GM12891 (cell line): ENCODE measurements at regions not wholly inside any gene's neighbourhood (a gene's known extent, or its start where the extent isn't known, plus 50 kb on each side); places are given as distances from the start of the nearest gene placed in this dataset.

Experiments
- DNase-seq: peaks from one replicate; pipeline ENCODE4 v3.0.0; 2011; ENCODE audit warnings: low spot score; ENCODE audit not compliant: insufficient read length
- FAIRE-seq: peaks from 2 replicates; lab custom pipeline; 2011; peaks lifted over from hg19 to GRCh38; lab: Jason Lieb, UNC
- PAX5 ChIP-seq: IDR thresholded peaks from 2 replicates; pipeline ENCODE4 v1.6.1; 2011; ENCODE audit warnings: low read length, moderate library complexity, mild to moderate bottlenecking; ENCODE audit not compliant: insufficient read depth, severe bottlenecking
- POLR2A ChIP-seq: IDR thresholded peaks from 2 replicates; pipeline ENCODE4 v1.6.1; 2011; ENCODE audit warnings: low read depth, low read length, control low read depth
- POLR2AphosphoS5 ChIP-seq: IDR thresholded peaks from 2 replicates; pipeline ENCODE4 v1.6.1; 2011; ENCODE audit warnings: low read depth, low read length, control low read depth
- POU2F2 ChIP-seq: IDR thresholded peaks from 2 replicates; pipeline ENCODE4 v1.6.1; 2011; ENCODE audit warnings: low read depth, mild to moderate bottlenecking, control low read depth, low read length, moderate library complexity
- SPI1 ChIP-seq: IDR thresholded peaks from 2 replicates; pipeline ENCODE4 v1.6.1; 2011; ENCODE audit warnings: low read depth, low read length, control low read depth
- TAF1 ChIP-seq: IDR thresholded peaks from 2 replicates; pipeline ENCODE4 v1.6.1; 2011; ENCODE audit warnings: low read depth, low read length, control low read depth

DNA sequence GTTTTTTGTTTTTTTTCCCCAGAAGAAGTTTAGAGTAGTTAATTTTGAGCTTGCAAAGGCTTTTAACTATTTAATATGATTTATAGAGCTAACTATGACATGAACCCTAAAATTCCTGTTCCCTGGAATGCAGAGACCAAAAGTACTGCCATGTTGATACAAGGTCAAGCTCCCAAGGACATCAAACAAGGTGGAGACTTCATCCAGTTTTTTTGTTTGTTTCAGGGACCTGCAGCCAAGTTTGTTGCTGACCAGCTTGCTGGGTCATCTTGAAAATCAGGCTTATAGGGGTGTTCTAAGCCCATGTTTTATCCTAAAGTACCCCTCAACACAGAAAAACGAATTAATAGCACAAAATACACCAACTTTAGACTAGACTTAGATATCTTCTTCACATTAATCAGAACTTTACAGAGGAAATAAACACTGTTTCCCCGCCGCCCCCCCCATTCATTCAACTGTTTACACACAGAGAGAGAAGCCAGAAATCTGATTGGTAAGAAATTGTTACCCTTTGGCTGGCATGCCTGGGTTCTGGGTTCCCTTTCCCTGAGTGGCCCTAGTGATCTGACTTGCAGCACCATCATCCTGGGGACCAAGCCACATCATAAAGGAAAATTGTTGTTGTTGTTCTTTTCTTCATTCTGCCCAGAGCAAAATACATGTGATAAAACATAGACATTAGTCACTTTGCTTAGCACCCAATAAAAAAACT, 860.5 kb downstream of the CCSER2 start:
- no peak for FAIRE-seq
- no peak for TF ChIP-seq POU2F2
- TF ChIP-seq SPI1, result no peak
- no peak for DNase-seq

DNA sequence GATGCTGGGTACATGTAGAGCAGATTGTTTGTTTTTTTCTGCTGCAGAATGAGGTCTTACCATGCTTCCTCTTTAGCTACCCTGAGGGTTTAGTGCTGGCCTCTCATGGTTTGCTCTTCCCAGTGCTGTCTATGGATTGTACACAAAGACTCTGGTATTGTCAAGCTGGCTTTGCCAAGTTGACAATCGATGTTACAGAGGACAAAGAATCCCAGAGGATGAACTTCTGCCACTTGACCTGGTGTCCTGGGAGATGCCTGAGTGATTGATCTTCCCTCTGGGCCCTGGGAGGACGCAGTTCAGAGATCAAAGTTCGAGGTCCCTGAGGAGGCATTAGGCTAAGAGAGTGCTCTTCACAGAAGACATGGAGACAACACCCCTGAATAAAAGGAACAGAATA, 865.4 kb downstream of the CCSER2 start:
- no peak for FAIRE-seq
- no peak for TF ChIP-seq PAX5
- TF ChIP-seq POU2F2, result no peak
- no peak for TF ChIP-seq SPI1
- no peak for TF ChIP-seq POLR2A
- no peak for TF ChIP-seq TAF1
- TF ChIP-seq POLR2AphosphoS5, result no peak
- no peak for DNase-seq

DNA sequence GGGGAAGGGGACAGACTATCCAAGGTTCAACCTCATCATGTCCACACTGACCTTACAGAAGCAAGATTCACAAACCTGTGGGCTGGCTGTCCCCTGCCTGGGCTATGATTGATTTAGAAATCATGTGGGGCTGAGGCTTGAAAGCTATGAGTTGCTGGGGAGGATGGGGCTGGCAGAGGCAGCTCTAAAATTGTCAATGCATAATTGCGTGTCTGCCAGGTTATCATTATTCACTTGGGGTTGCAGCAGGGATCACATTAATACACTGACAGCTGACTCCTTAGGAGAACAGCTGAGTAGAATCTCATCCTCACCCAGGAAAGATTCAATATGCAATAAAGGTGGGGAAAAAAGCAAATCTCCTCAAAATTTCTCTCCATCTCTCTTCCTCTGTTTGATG, 866.3 kb downstream of the CCSER2 start:
- FAIRE-seq (no peak), DNase-seq (no peak)
- no peak for TF ChIP-seq TAF1
- no peak for TF ChIP-seq POU2F2
- TF ChIP-seq POLR2A, result no peak
- TF ChIP-seq SPI1, result no peak
- TF ChIP-seq PAX5, result no peak
- no peak for TF ChIP-seq POLR2AphosphoS5

DNA sequence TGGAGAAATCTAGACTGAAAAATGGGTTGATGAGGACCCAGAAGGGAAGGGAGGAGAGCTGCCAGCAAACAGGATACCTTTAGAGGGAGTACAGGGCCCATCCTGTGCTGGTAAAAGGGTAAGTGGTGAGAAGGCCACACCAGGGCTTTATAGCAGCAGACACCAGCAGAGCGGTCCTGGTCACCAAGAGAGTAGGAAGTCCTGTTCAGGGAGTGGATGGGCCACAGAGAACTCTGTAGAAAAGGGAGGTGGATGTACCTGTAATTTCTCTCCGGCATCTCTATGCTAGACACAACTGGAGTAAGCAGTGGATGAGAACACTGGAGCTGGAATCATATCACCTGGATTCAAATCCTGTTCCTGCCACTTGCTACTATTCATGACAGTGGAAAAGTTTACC, 867.2 kb downstream of the CCSER2 start:
- DNase-seq (no peak), FAIRE-seq (no peak)
- no peak for TF ChIP-seq TAF1
- no peak for TF ChIP-seq PAX5
- TF ChIP-seq SPI1, result no peak
- no peak for TF ChIP-seq POU2F2
- no peak for TF ChIP-seq POLR2AphosphoS5
- TF ChIP-seq POLR2A, result no peak

DNA sequence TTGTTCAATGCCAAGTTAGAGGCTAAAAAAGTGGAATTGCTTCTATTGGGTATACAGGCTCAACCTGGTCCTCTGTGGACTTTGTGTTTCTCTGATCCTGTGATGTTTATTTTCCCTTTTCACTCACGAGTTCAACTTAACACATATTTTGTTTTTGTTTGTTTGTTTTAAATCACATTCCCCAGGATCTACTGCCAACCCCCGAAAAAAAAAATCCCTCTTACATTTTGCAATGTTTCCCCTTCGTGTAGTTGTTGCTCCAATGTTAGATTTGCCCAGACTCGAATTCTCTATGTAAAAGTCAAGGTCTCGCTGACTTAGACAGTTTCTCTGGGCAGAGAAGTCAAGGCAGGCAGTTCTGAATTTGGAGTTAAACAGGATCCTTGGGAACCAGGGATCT, 876.4 kb downstream of the CCSER2 start:
- no peak for FAIRE-seq
- no peak for TF ChIP-seq SPI1
- TF ChIP-seq TAF1, result no peak
- TF ChIP-seq POLR2A, result no peak
- TF ChIP-seq POU2F2, result no peak
- DNase-seq, result no peak

DNA sequence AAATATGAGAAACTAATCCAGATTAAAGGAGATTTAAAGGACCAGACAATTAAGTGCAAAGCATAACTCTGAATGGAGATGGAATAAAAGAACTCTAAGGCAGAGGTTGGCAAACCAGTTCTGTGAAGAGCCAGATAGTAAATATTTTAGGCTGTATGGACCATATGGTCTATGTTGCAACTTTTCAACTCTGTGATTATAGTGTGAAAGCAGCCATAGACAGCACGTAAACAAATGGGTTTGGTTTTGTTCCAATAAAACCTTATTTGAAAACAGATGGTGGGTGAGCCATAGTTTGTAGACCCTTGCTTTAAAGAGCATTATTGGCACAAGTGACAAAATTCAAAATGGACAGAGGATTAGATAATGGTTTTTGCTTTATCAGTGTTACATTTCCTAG, 884.1 kb downstream of the CCSER2 start:
- FAIRE-seq (no peak), DNase-seq (no peak)
- TF ChIP-seq SPI1, result no peak
- TF ChIP-seq POU2F2, result no peak
- TF ChIP-seq PAX5, result no peak
- TF ChIP-seq POLR2AphosphoS5, result no peak
- TF ChIP-seq POLR2A, result no peak
- TF ChIP-seq TAF1, result no peak

DNA sequence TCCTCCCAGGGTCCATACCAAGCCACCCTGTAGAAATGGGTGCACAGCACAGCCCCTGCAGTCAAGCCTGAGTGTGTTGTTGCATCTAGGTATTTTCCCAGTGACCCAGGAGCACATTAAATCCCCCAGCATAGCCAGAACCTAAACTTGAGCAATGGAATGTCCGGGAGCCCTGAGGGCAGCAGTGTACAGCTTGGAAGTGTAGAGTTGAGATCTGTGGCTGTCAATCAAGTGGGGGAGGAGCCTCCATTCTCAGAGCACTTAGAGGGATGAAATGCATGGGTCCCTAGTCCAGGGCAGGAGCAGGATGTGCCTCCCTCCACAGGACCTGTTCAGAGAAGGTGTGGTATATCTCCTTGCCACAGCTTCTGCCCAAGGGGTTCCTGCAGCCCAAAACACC, 885.1 kb downstream of the CCSER2 start:
- FAIRE-seq, result no peak
- no peak for DNase-seq
- TF ChIP-seq POLR2A (no peak), POLR2AphosphoS5 (no peak), POU2F2 (no peak), SPI1 (no peak), PAX5 (no peak), TAF1 (no peak)

DNA sequence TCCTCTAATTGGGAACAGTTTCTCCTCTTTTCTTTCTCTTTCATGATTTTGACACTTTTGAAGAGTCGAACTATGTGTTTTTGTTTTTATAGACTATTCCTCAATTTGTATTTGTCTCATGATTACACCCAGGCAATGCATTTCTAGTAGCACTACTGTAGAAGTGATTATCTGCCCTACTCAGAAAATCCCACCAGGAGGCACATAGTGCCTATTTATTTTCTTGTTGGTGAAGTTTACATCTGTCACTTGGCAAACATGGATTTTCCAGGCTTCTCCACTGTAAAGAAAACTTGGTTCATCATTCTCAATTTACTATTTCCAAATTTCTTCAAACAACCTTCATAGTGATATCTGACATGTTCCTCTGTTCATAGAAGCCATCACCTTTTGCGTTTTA, 893.9 kb downstream of the CCSER2 start:
- FAIRE-seq, result no peak
- no peak for TF ChIP-seq PAX5
- no peak for TF ChIP-seq POLR2A
- TF ChIP-seq SPI1, result no peak
- no peak for TF ChIP-seq TAF1
- no peak for TF ChIP-seq POU2F2
- TF ChIP-seq POLR2AphosphoS5, result no peak
- no peak for DNase-seq

DNA sequence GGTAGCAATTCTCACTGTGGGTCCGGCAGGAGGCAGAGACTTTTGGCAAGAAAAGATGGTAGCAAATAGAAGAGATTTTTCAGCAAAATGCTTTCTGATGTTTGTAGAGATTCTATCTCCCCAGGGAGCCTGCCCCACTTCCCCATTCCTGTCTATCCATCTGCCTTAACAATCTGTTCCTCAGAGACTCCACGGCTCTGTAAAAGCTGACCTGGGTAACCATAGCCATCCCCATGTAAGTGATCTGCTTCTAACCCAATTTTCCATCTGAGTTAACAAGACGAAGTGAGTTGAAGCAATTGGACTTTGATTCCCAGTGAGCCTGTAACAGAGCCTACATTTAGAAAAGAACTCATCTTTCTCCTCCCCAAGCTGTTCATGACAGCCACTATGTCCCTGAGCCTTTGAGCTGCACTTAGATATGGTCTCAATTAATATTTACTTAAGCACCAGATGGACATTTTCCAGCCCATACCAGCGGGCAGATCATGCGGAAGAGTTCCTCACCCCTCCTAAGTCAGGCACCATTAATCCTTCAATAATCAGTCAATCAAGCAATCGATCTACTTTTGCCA, 896.1 kb downstream of the CCSER2 start:
- TF ChIP-seq SPI1 (no peak), PAX5 (no peak), POLR2AphosphoS5 (no peak), POLR2A (no peak), POU2F2 (no peak), TAF1 (no peak)
- no peak for FAIRE-seq
- no peak for DNase-seq

DNA sequence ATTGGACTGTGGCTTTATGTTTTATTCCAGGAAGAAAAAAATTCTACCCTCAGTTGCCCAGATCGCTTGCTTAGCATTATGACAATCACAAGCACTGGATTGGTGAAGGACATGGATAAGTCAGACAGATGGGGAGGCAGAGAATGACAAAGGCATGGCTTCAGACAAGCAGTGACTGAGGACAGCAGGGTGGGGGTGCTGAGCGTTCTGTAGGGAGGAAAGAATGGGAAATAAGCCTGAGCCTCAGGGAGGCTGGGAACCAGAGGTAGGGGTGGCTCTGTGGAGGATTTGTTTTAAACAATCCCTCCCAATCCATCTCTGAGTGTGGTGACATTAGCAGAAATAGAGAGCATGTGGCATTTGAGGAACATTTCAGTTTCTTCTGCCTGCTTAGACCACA, 896.9 kb downstream of the CCSER2 start:
- DNase-seq (no peak), FAIRE-seq (no peak)
- no peak for TF ChIP-seq POU2F2
- no peak for TF ChIP-seq SPI1
- no peak for TF ChIP-seq PAX5
- no peak for TF ChIP-seq POLR2AphosphoS5
- no peak for TF ChIP-seq TAF1
- TF ChIP-seq POLR2A, result no peak
